ENCODE measurements at regions not wholly inside any gene's neighbourhood (a gene's known extent, or its start where the extent isn't known, plus 50 kb on each side); places are given as distances from the start of the nearest gene placed in this dataset.

DNA sequence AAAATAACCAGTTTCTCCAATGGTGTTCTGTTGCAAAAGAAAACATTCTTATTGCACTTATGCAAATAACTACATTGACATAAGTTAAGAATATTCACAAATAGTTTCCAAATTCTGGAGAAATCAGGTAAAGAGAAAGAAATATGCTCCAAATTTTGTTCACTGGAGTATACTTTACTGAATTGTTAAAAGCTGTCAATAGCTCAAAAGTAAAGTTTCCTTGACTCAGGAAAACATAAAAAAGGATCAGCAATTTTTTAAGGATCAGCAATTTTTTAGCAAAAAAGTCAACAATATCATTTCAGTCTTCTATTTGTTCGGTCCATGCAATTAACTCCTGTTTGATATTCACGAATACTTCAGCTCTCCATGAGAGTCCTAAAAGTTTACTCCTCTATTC is 51.6 kb downstream of the ANXA2R start:
- Histone ChIP-seq H3K79me2 (ENCODE audit: control insufficient read depth, insufficient read depth, low read length) (peaks cover 25% of the 10 kb centered on the region), H3K4me1 (replicated peaks in 1 of 2; ENCODE audit: control insufficient read depth in 2 of 2, insufficient read depth in 2 of 2, low read length in 2 of 2) (peaks cover 16 to 27% of the 10 kb centered on the region in 2 experiments; a peak in 4 of 5 replicates), H3K4me3 (no peak overlapping the region), H3K9ac (ENCODE audit: insufficient read depth in 1 of 2, low read depth in 2 of 2, low read length in 2 of 2) (no peak overlapping the region), H2AFZ (ENCODE audit: low read depth, low read length) (no peak overlapping the region), H3K36me3 (ENCODE audit: control insufficient read depth, insufficient read depth, low read length) (no peaks in the 10 kb centered on the region), H3K9me1 (ENCODE audit: control insufficient read depth, insufficient read depth, low read length) (no peaks in the 10 kb centered on the region), H4K20me1 (replicated peaks; ENCODE audit: control insufficient read depth, insufficient read depth, low read length) (no peaks in the 10 kb centered on the region), H3K4me2 (ENCODE audit: insufficient read depth, low read length) (no peak overlapping the region), H3K27ac (ENCODE audit: extremely low read depth, low read depth, low read length) (no peak overlapping the region), H3K9me3 (replicated peaks; ENCODE audit: control insufficient read depth, insufficient read depth, low read depth, low read length) (peaks cover 17% of the 10 kb centered on the region), H3K27me3 (ENCODE audit: control insufficient read depth in 2 of 2, insufficient read depth in 2 of 2, low read length in 2 of 2) (no peaks in the 10 kb centered on the region)
- DNase-seq (ENCODE audit: extremely low read depth in 1 of 4, low spot score in 3 of 4) (no peak), ATAC-seq (no peak), FAIRE-seq (no peak)
- CTCF ChIA-PET (ENCODE audit: low intra/inter-chr PET ratio), result no interaction called here
- 90% methylated on average over 2 of the region's 2 CpGs for WGBS (ENCODE audit: insufficient coverage, low coverage, missing lambda C conversion rate)
- BruUV-seq (replicated peaks), result no TSS peak
- POLR2A ChIA-PET, result interaction anchor here (0.8 to 1.0 kb wide), 4 partner anchors 22 to 178 kb away, joined by 3 to 4 read pairs (median 3); no protein-coding TSS in a partner anchor
- in situ Hi-C loops (cut with MboI), result no loop called here
- intact Hi-C loops (cut with micrococcal nuclease), result no loop called here
- TF ChIP-seq ZNF184 (CRISPR knock-in tag; IDR thresholded peaks at IDR 0.05) (no peak), CBX3 (IDR thresholded peaks at IDR 0.05; ENCODE audit: borderline replicate concordance in 1 of 2, low read length in 2 of 2) (peak in 1 of 2 experiments; percentile 92; a peak in 2 of 3 replicates), GATAD2A (IDR thresholded peaks at IDR 0.05) (no peak), KLF6 (CRISPR knock-in tag; IDR thresholded peaks at IDR 0.05; ENCODE audit: borderline replicate concordance) (no peak), U2AF2 (optimal IDR thresholded peaks at IDR 0.05; ENCODE audit: low read depth, low read length) (no peak), FOXP1 (CRISPR knock-in tag; IDR thresholded peaks at IDR 0.05) (no peak), ZEB2 (IDR thresholded peaks at IDR 0.05) (no peak), ZNF408 (CRISPR knock-in tag; IDR thresholded peaks at IDR 0.05; ENCODE audit: low read depth) (no peak), NRF1 (conservative IDR thresholded peaks at IDR 0.05 in 1 of 2, IDR thresholded peaks at IDR 0.05 in 1 of 2) (no peak), TCFL5 (CRISPR knock-in tag; conservative IDR thresholded peaks at IDR 0.05) (no peak), CBX5 (IDR thresholded peaks at IDR 0.05; ENCODE audit: borderline replicate concordance, low read depth) (peak; percentile 70; the same call in 1 of the 2 replicates), SMC3 (conservative IDR thresholded peaks at IDR 0.05; ENCODE audit: insufficient read depth, low read depth, low read length) (no peak), GTF2A2 (tag; IDR thresholded peaks at IDR 0.05) (no peak), ZNF644 (tag; IDR thresholded peaks at IDR 0.05; ENCODE audit: low read depth) (no peak), MAFG (tag; conservative IDR thresholded peaks at IDR 0.05) (peak; percentile 86)
- TF ChIP-seq, protein P1, sequence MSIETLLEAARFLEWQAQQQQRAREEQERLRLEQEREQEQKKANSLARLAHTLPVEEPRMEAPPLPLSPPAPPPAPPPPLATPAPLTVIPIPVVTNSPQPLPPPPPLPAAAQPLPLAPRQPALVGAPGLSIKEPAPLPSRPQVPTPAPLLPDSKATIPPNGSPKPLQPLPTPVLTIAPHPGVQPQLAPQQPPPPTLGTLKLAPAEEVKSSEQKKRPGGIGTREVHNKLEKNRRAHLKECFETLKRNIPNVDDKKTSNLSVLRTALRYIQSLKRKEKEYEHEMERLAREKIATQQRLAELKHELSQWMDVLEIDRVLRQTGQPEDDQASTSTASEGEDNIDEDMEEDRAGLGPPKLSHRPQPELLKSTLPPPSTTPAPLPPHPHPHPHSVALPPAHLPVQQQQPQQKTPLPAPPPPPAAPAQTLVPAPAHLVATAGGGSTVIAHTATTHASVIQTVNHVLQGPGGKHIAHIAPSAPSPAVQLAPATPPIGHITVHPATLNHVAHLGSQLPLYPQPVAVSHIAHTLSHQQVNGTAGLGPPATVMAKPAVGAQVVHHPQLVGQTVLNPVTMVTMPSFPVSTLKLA (conservative IDR thresholded peaks at IDR 0.05), result no peak
- TF ChIP-seq, protein P2, sequence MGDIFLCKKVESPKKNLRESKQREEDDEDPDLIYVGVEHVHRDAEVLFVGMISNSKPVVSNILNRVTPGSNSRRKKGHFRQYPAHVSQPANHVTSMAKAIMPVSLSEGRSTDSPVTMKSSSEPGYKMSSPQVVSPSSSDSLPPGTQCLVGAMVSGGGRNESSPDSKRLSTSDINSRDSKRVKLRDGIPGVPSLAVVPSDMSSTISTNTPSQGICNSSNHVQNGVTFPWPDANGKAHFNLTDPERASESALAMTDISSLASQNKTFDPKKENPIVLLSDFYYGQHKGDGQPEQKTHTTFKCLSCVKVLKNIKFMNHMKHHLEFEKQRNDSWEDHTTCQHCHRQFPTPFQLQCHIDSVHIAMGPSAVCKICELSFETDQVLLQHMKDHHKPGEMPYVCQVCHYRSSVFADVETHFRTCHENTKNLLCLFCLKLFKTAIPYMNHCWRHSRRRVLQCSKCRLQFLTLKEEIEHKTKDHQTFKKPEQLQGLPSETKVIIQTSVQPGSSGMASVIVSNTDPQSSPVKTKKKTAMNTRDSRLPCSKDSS (IDR thresholded peaks at IDR 0.05; ENCODE audit: low read depth, partially characterized antibody), result peak; percentile 63
- TF ChIP-seq, protein P3, sequence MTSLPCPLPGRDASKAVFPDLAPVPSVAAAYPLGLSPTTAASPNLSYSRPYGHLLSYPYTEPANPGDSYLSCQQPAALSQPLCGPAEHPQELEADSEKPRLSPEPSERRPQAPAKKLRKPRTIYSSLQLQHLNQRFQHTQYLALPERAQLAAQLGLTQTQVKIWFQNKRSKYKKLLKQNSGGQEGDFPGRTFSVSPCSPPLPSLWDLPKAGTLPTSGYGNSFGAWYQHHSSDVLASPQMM (CRISPR knock-in tag; IDR thresholded peaks at IDR 0.05), result no peak
- TF ChIP-seq, protein P4, sequence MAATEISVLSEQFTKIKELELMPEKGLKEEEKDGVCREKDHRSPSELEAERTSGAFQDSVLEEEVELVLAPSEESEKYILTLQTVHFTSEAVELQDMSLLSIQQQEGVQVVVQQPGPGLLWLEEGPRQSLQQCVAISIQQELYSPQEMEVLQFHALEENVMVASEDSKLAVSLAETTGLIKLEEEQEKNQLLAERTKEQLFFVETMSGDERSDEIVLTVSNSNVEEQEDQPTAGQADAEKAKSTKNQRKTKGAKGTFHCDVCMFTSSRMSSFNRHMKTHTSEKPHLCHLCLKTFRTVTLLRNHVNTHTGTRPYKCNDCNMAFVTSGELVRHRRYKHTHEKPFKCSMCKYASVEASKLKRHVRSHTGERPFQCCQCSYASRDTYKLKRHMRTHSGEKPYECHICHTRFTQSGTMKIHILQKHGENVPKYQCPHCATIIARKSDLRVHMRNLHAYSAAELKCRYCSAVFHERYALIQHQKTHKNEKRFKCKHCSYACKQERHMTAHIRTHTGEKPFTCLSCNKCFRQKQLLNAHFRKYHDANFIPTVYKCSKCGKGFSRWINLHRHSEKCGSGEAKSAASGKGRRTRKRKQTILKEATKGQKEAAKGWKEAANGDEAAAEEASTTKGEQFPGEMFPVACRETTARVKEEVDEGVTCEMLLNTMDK (IDR thresholded peaks at IDR 0.05; ENCODE audit: borderline replicate concordance, insufficient read depth, low read depth, low read length, poor library complexity, severe bottlenecking), result no peak

Data from K562 (cell line).